Keratinocyte (primary cell): ENCODE measurements at regions not wholly inside any gene's neighbourhood (a gene's known extent, or its start where the extent isn't known, plus 50 kb on each side); places are given as distances from the start of the nearest gene placed in this dataset.
"Not testable (repeated sequence)": the region's sequence is repeated elsewhere in the genome, so short reads cannot be mapped to it uniquely, and the experiment has no call there.

Experiments used
- CTCF ChIP-seq, 3 experiments: IDR thresholded peaks in 1 of 3; conservative IDR thresholded peaks in 1 of 3; optimal IDR thresholded peaks in 1 of 3; 2 replicates in 2 of 3; 3 replicates in 1 of 3; pipeline versions ENCODE3 to v1.5.1; 2011; ENCODE audit warnings: low read length in 3 of 3, mild to moderate bottlenecking in 3 of 3, moderate library complexity in 2 of 3, control low read depth in 1 of 3, inconsistent platforms in 1 of 3; ENCODE audit not compliant: insufficient read depth in 2 of 3; ENCODE audit errors: extremely low read depth in 1 of 3
- EZH2 ChIP-seq: IDR thresholded peaks from one replicate; pipeline ENCODE4 v1.6.1; 2012; ENCODE audit warnings: inconsistent platforms, mild to moderate bottlenecking, low read length, moderate library complexity

GRCh38 chr6:15185111-15185510, 60.8 kb upstream of the JARID2 start:
- TF ChIP-seq CTCF (optimal IDR thresholded peaks at IDR 0.05 in 1 of 3, IDR thresholded peaks at IDR 0.05 in 1 of 3, conservative IDR thresholded peaks at IDR 0.05 in 1 of 3; ENCODE audit: extremely low read depth in 1 of 3, insufficient read depth in 2 of 3, low read length in 3 of 3); EZH2: not testable (repeated sequence)
